ENCODE measurements at regions not wholly inside any gene's neighbourhood (a gene's known extent, or its start where the extent isn't known, plus 50 kb on each side); places are given as distances from the start of the nearest gene placed in this dataset.

DNA sequence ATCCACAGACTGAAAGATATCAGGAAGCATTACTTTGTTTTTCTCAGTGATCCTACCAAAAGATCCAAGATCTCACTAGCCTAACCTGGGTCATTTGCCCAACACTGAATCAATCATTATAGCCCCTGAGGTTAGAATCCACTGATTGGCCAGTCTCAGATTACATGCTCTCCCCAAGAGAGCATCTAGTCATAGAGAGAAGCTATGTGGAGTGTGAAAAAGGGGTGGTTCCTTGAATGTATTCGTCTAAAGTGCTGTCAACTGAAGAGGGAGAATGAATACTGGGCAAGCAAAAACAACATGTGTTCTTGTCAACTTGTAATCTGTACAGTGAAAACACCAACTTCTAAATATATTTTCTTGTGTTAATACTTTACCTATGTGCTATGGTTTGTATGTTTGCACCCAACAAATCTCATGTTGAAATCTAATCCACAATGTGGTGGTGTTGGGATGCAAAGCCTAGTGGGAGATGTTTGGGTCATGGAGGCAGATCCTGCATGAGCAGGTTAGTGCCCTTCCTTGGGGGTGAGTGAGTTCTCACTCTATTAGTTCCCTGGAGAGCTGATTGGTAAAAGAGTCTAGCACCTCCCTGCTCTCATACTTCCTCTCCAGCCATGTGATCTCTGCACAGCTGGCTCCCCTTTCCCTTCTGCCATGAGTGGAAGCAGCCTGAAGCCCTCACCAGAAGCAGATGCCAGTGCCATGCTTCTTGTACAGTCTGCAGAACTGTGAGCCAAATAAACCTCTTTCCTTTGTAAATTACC lies 60.3 kb upstream of the PJA2 start:
- TF ChIP-seq, protein P1, sequence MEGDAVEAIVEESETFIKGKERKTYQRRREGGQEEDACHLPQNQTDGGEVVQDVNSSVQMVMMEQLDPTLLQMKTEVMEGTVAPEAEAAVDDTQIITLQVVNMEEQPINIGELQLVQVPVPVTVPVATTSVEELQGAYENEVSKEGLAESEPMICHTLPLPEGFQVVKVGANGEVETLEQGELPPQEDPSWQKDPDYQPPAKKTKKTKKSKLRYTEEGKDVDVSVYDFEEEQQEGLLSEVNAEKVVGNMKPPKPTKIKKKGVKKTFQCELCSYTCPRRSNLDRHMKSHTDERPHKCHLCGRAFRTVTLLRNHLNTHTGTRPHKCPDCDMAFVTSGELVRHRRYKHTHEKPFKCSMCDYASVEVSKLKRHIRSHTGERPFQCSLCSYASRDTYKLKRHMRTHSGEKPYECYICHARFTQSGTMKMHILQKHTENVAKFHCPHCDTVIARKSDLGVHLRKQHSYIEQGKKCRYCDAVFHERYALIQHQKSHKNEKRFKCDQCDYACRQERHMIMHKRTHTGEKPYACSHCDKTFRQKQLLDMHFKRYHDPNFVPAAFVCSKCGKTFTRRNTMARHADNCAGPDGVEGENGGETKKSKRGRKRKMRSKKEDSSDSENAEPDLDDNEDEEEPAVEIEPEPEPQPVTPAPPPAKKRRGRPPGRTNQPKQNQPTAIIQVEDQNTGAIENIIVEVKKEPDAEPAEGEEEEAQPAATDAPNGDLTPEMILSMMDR (IDR thresholded peaks at IDR 0.05): no peak
- TF ChIP-seq POLR2A (IDR thresholded peaks at IDR 0.05): no peak
